ENCODE measurements at regions not wholly inside any gene's neighbourhood (a gene's known extent, or its start where the extent isn't known, plus 50 kb on each side); places are given as distances from the start of the nearest gene placed in this dataset.

DNA sequence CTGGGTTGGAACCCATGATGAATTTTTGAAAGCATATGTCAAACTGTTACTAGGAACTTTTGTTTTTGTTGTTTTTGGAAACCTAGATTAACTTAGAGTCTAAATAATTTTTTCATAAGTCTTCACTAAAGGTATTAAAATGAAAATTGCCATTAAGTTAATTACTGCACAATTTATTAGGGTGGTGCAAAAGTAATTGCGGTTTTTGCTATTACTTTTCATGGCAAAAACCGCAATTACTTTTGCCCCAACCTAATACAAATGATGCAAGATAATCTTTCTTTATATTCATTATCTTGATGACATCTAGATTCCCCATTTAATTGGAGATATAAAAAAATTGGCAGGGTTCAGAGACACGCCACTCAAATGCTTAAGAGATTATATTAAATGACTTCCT is 145.0 kb upstream of the PKP2 start:
- TF ChIP-seq, protein P1, sequence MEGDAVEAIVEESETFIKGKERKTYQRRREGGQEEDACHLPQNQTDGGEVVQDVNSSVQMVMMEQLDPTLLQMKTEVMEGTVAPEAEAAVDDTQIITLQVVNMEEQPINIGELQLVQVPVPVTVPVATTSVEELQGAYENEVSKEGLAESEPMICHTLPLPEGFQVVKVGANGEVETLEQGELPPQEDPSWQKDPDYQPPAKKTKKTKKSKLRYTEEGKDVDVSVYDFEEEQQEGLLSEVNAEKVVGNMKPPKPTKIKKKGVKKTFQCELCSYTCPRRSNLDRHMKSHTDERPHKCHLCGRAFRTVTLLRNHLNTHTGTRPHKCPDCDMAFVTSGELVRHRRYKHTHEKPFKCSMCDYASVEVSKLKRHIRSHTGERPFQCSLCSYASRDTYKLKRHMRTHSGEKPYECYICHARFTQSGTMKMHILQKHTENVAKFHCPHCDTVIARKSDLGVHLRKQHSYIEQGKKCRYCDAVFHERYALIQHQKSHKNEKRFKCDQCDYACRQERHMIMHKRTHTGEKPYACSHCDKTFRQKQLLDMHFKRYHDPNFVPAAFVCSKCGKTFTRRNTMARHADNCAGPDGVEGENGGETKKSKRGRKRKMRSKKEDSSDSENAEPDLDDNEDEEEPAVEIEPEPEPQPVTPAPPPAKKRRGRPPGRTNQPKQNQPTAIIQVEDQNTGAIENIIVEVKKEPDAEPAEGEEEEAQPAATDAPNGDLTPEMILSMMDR (conservative IDR thresholded peaks at IDR 0.05; ENCODE audit: low read length), result no peak
- TF ChIP-seq EZH2phosphoT487 (IDR thresholded peaks at IDR 0.05; ENCODE audit: borderline replicate concordance, low read depth, low read length), result no peak
